H1 (cell line): ENCODE measurements at regions not wholly inside any gene's neighbourhood (a gene's known extent, or its start where the extent isn't known, plus 50 kb on each side); places are given as distances from the start of the nearest gene placed in this dataset.

Source experiments
- CTCF ChIA-PET: fragments of 300-600 bp; sonication (Branson Sonifier 250); formaldehyde crosslinking; loops from one replicate; lab custom pipeline; 2021; ENCODE audit not compliant: partially characterized antibody; lab: Charles Lee
- POLR2A ChIA-PET: fragments of 300-600 bp; sonication (Branson Sonifier 250); formaldehyde crosslinking; loops from one replicate; lab custom pipeline; 2021; ENCODE audit warnings: inconsistent platforms; ENCODE audit not compliant: partially characterized antibody; lab: Charles Lee
- DNase-seq, 2 experiments: peaks; one replicate each; pipeline versions ENCODE4 v3.0.0 to v3.0.0-alpha.2; 2010 to 2022; ENCODE audit warnings: low spot score in 2 of 2, low read depth in 1 of 2, mixed read lengths in 1 of 2
- FAIRE-seq: peaks from 2 replicates; lab custom pipeline; 2011; peaks lifted over from hg19 to GRCh38; lab: Jason Lieb, UNC
- H2AFZ ChIP-seq: 2 replicates; pipeline ENCODE4 v1.8.1; 2012; ENCODE audit warnings: low read length, inconsistent platforms
- H2AK5ac ChIP-seq: 2 replicates; pipeline ENCODE4 v1.6.1; 2013; ENCODE audit warnings: low read depth, low read length
- H2BK120ac ChIP-seq: replicated peaks from 2 replicates; pipeline ENCODE3; 2013; ENCODE audit warnings: low read depth, low read length, inconsistent platforms
- H2BK12ac ChIP-seq: 2 replicates; pipeline ENCODE4 v1.6.1; 2013; ENCODE audit warnings: low read depth, low read length
- H2BK15ac ChIP-seq: 2 replicates; pipeline ENCODE4 v1.6.1; 2013; ENCODE audit warnings: low read length
- H2BK20ac ChIP-seq: 2 replicates; pipeline ENCODE4 v1.6.1; 2013; ENCODE audit warnings: low read length
- H2BK5ac ChIP-seq: 2 replicates; pipeline ENCODE4 v1.6.1; 2013; ENCODE audit warnings: low read depth, low read length
- H3K14ac ChIP-seq: 2 replicates; pipeline ENCODE4 v1.6.1; 2013; ENCODE audit warnings: inconsistent platforms; ENCODE audit not compliant: insufficient read length
- H3K18ac ChIP-seq: 2 replicates; pipeline ENCODE4 v1.6.1; 2013; ENCODE audit warnings: low read length; ENCODE audit errors: extremely low read depth
- H3K23ac ChIP-seq: 2 replicates; pipeline ENCODE4 v1.6.1; 2013; ENCODE audit warnings: inconsistent platforms; ENCODE audit not compliant: insufficient read length
- H3K23me2 ChIP-seq: 2 replicates; pipeline ENCODE4 v1.6.1; 2013; ENCODE audit warnings: low read depth, low read length
- H3K27ac ChIP-seq: 2 replicates; pipeline ENCODE4 v1.6.1; 2011; ENCODE audit warnings: low read depth, low read length, inconsistent platforms
- H3K27me3 ChIP-seq, 4 experiments: replicated peaks in 1 of 4; 1 replicate in 1 of 4; 2 replicates in 3 of 4; pipeline versions ENCODE4 v1.6.1 to v1.8.1; 2011 to 2013; ENCODE audit warnings: low read length in 3 of 4, mild to moderate bottlenecking in 3 of 4, inconsistent platforms in 2 of 4, mixed read lengths in 2 of 4, moderate library complexity in 1 of 4; ENCODE audit not compliant: control insufficient read depth in 3 of 4, insufficient read depth in 3 of 4; ENCODE audit errors: extremely low read depth in 1 of 4
- H3K36me3 ChIP-seq, 4 experiments: 2 replicates each; pipeline versions ENCODE4 v1.6.1 to v1.8.1; 2011 to 2013; ENCODE audit warnings: mild to moderate bottlenecking in 4 of 4, low read length in 3 of 4, moderate library complexity in 2 of 4, control low read depth in 1 of 4, inconsistent platforms in 1 of 4; ENCODE audit not compliant: insufficient read depth in 4 of 4, control insufficient read depth in 2 of 4
- H3K4ac ChIP-seq: replicated peaks from 2 replicates; pipeline ENCODE3; 2013; ENCODE audit warnings: low read length, low read depth, mixed read lengths, inconsistent platforms; ENCODE audit not compliant: insufficient read length
- H3K4me1 ChIP-seq, 4 experiments: replicated peaks in 1 of 4; 1 replicate in 1 of 4; 2 replicates in 3 of 4; pipeline versions ENCODE4 v1.6.1 to v1.8.1; 2011 to 2013; ENCODE audit warnings: low read length in 3 of 4, inconsistent platforms in 2 of 4, mixed read lengths in 1 of 4; ENCODE audit not compliant: insufficient read depth in 4 of 4, control insufficient read depth in 3 of 4
- H3K4me2 ChIP-seq, 2 experiments: 2 replicates each; pipeline versions ENCODE4 v1.6.1 to v1.8.1; 2011 to 2013; ENCODE audit warnings: low read depth in 2 of 2, low read length in 2 of 2, control low read depth in 1 of 2, inconsistent platforms in 1 of 2, mild to moderate bottlenecking in 1 of 2; ENCODE audit not compliant: insufficient read depth in 1 of 2
- H3K4me3 ChIP-seq, 4 experiments: fragments of 200-600, 300-600 bp in 1 of 4; sonication (generic), shearing (Covaris generic), sonication (Bioruptor Twin) in 1 of 4; 2 replicates each; pipeline versions ENCODE4 v1.5.1 to v1.8.1; 2011 to 2016; ENCODE audit warnings: low read length in 4 of 4, low read depth in 3 of 4, control low read depth in 2 of 4, inconsistent platforms in 2 of 4, mild to moderate bottlenecking in 2 of 4, mixed read lengths in 1 of 4, moderate library complexity in 1 of 4; ENCODE audit not compliant: insufficient read depth in 2 of 4; ENCODE audit errors: extremely low read depth in 1 of 4
- H3K56ac ChIP-seq: replicated peaks from 2 replicates; pipeline ENCODE3; 2013; ENCODE audit warnings: low read depth, mild to moderate bottlenecking, mixed read lengths, low read length, inconsistent platforms; ENCODE audit not compliant: insufficient read length
- H3K79me1 ChIP-seq: 2 replicates; pipeline ENCODE4 v1.6.1; 2013; ENCODE audit warnings: low read depth, low read length, control low read depth
- H3K79me2 ChIP-seq, 2 experiments: 2 replicates each; pipeline versions ENCODE4 v1.6.1 to v1.8.1; 2012 to 2013; ENCODE audit warnings: low read length in 2 of 2, mild to moderate bottlenecking in 2 of 2, inconsistent platforms in 1 of 2; ENCODE audit not compliant: insufficient read depth in 2 of 2, control insufficient read depth in 1 of 2
- H3K9ac ChIP-seq, 4 experiments: replicated peaks in 1 of 4; 1 replicate in 1 of 4; 2 replicates in 3 of 4; pipeline versions ENCODE4 v1.6.1 to v1.8.1; 2011 to 2013; ENCODE audit warnings: low read depth in 3 of 4, low read length in 3 of 4, control low read depth in 2 of 4, mild to moderate bottlenecking in 2 of 4, moderate library complexity in 2 of 4, inconsistent platforms in 1 of 4; ENCODE audit errors: extremely low read depth in 1 of 4
- H3K9me3 ChIP-seq, 2 experiments: 2 replicates each; pipeline versions ENCODE4 v1.6.1 to v1.8.1; 2012 to 2013; ENCODE audit warnings: mild to moderate bottlenecking in 2 of 2, moderate library complexity in 2 of 2, control low read depth in 1 of 2, inconsistent platforms in 1 of 2, low read depth in 1 of 2, low read length in 1 of 2, mixed read lengths in 1 of 2; ENCODE audit not compliant: insufficient read depth in 2 of 2
- H4K20me1 ChIP-seq, 2 experiments: replicated peaks in 1 of 2; 2 replicates each; pipeline versions ENCODE3 to v1.8.1; 2011 to 2013; ENCODE audit warnings: inconsistent platforms in 2 of 2, low read length in 2 of 2, mild to moderate bottlenecking in 1 of 2; ENCODE audit not compliant: insufficient read depth in 2 of 2, control insufficient read depth in 1 of 2
- H4K5ac ChIP-seq: 2 replicates; pipeline ENCODE4 v1.6.1; 2013; ENCODE audit warnings: low read length, low read depth, mixed read lengths, inconsistent platforms; ENCODE audit not compliant: insufficient read length
- H4K8ac ChIP-seq: 2 replicates; pipeline ENCODE4 v1.8.0; 2013; ENCODE audit warnings: mild to moderate bottlenecking, moderate library complexity, low read length, inconsistent platforms; ENCODE audit not compliant: insufficient read depth; ENCODE audit errors: extremely low read depth
- H4K91ac ChIP-seq: replicated peaks from 2 replicates; pipeline ENCODE3; 2013; ENCODE audit warnings: low read length, mixed read lengths, inconsistent platforms; ENCODE audit not compliant: insufficient read length
- CTBP2 ChIP-seq: IDR thresholded peaks from 2 replicates; pipeline ENCODE4 v1.7.0; 2011; ENCODE audit warnings: borderline replicate concordance, mild to moderate bottlenecking, moderate library complexity, mixed read lengths, low read length; ENCODE audit not compliant: insufficient read depth, insufficient read length
- PHF8 ChIP-seq: fragments of 200-600 bp; sonication (generic); conservative IDR thresholded peaks from 2 replicates; pipeline ENCODE4 v1.7.1; 2012; ENCODE audit warnings: low read depth, mild to moderate bottlenecking, inconsistent platforms, low read length, moderate library complexity
- RXRA ChIP-seq: IDR thresholded peaks from 2 replicates; pipeline ENCODE4 v1.6.1; 2011; ENCODE audit warnings: low read depth, mild to moderate bottlenecking, low read length, moderate library complexity; ENCODE audit not compliant: insufficient read depth
- SP2 ChIP-seq: IDR thresholded peaks from 2 replicates; pipeline ENCODE4 v1.6.1; 2012; ENCODE audit warnings: mild to moderate bottlenecking, low read length, inconsistent platforms
- TEAD4 ChIP-seq: IDR thresholded peaks from 2 replicates; pipeline ENCODE4 v1.6.1; 2012; ENCODE audit warnings: low read depth, low read length, inconsistent platforms, mixed read lengths
- WGBS, 2 experiments: shearing (Covaris generic) in 1 of 2; methylation state at CpG; one replicate each; pipeline versions ENCODE4 v1.1.6 to v1.1.7; 2013 to 2015; ENCODE audit warnings: low lambda C conversion rate in 2 of 2, mixed read lengths in 2 of 2, inconsistent platforms in 1 of 2, low coverage in 1 of 2, missing lambda C conversion rate in 1 of 2; ENCODE audit not compliant: insufficient replicate concordance in 2 of 2, insufficient coverage in 1 of 2, insufficient read length in 1 of 2; ENCODE audit errors: extremely low coverage in 1 of 2, missing lambda C conversion rate in 1 of 2; 5-methylcytosine and 5-hydroxymethylcytosine counted together

GRCh38 chr6:88268508-88268907 lies 102.4 kb upstream of the CNR1 start:
- Histone ChIP-seq H4K20me1 (no peaks in the 10 kb centered on the region), H3K23me2 (no peaks in the 10 kb centered on the region), H2BK20ac (no peak overlapping the region), H3K14ac (no peak overlapping the region), H3K27me3 (no peaks in the 10 kb centered on the region), H3K79me1 (no peaks in the 10 kb centered on the region), H3K23ac (no peak overlapping the region), H3K4me3 (no peak overlapping the region), H2BK5ac (no peak overlapping the region), H4K8ac (no peak overlapping the region), H4K5ac (no peak overlapping the region), H3K4me1 (no peaks in the 10 kb centered on the region), H3K4ac (no peak overlapping the region), H3K9me3 (no peaks in the 10 kb centered on the region), H4K91ac (no peak overlapping the region), H2AK5ac (no peak overlapping the region), H3K4me2 (no peak overlapping the region), H3K56ac (no peak overlapping the region), H3K36me3 (no peaks in the 10 kb centered on the region), H3K27ac (no peak overlapping the region), H2BK12ac (no peak overlapping the region), H2BK120ac (no peak overlapping the region), H2AFZ (no peak overlapping the region), H2BK15ac (no peak overlapping the region), H3K9ac (no peak overlapping the region), H3K79me2 (no peaks in the 10 kb centered on the region), H3K18ac (no peak overlapping the region)
- POLR2A ChIA-PET = no interaction called here
- CTCF ChIA-PET = interaction anchor here (0.7 kb wide), 1 partner anchor 14 kb away, joined by 3 read pairs; no protein-coding TSS in a partner anchor
- no peak for TF ChIP-seq TEAD4
- no peak for TF ChIP-seq SP2
- no peak for TF ChIP-seq CTBP2
- TF ChIP-seq RXRA = no peak
- TF ChIP-seq PHF8 = no peak
- 84% methylated on average over 7 of the region's 7 CpGs; no CpG with 5 or more reads in 1 of the 2 experiments for WGBS, 2 experiments
- DNase-seq (no peak), FAIRE-seq (no peak)
